Cardiac fibroblast (primary cell): ENCODE measurements at regions not wholly inside any gene's neighbourhood (a gene's known extent, or its start where the extent isn't known, plus 50 kb on each side); places are given as distances from the start of the nearest gene placed in this dataset.

Experiments
- DNase-seq, 2 donors: peaks; one replicate each; pipeline versions ENCODE4 v3.0.0 to v3.0.0-alpha.2; 2010; ENCODE audit warnings: low read depth in 2 of 2
- H3K4me3 ChIP-seq, 2 donors: replicated peaks in 1 of 2; 1 replicate in 1 of 2; 2 replicates in 1 of 2; pipeline ENCODE4 v1.5.1; 2011; ENCODE audit warnings: low read depth in 2 of 2, low read length in 2 of 2, mild to moderate bottlenecking in 2 of 2, moderate library complexity in 1 of 2
- TF ChIP-seq, protein P1 (sequence below): IDR thresholded peaks from one replicate; pipeline ENCODE4 v1.5.1; 2011; ENCODE audit warnings: low read depth, mild to moderate bottlenecking, low read length, inconsistent platforms

DNA sequence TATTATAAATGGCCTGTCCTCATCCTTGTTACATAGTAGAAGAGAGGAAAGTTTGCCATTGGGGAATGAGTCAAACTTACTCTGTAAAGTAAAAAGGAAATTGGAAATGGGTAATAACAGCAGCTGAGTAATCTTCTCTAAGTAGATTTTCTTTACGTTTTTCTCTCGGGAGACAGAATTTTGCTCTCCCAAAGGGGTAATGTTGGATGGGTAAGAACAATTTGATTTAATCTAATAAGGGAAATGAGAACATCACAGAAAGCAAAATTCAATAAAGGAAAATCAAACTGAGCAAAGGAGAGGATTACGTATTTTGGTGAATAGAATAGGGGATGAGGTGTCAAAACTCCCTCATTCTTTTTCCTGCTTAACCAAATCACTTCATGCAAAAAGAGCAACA lies 283.1 kb upstream of the FOXG1 start:
- no peak overlapping the region for H3K4me3 ChIP-seq
- DNase-seq = no peak
- TF ChIP-seq, protein P1, sequence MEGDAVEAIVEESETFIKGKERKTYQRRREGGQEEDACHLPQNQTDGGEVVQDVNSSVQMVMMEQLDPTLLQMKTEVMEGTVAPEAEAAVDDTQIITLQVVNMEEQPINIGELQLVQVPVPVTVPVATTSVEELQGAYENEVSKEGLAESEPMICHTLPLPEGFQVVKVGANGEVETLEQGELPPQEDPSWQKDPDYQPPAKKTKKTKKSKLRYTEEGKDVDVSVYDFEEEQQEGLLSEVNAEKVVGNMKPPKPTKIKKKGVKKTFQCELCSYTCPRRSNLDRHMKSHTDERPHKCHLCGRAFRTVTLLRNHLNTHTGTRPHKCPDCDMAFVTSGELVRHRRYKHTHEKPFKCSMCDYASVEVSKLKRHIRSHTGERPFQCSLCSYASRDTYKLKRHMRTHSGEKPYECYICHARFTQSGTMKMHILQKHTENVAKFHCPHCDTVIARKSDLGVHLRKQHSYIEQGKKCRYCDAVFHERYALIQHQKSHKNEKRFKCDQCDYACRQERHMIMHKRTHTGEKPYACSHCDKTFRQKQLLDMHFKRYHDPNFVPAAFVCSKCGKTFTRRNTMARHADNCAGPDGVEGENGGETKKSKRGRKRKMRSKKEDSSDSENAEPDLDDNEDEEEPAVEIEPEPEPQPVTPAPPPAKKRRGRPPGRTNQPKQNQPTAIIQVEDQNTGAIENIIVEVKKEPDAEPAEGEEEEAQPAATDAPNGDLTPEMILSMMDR = no peak

DNA sequence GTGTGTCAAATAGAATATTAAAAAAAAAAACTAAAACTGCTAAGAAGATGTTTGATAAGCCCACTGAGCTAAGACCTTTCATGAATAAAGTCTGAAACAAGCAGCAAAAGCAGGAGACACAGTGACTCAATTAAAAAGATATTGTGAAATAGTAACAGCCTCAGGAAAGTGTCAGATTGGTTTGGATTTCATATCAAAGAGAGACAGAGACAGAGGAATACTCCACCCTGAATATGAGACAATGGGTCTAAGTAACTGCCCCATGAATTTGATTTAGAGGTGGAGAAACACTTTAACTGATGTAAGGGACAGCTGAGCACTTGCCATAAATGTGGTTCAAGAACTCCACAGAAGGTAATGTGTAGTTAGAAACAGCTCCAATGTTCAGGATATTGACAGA lies 277.9 kb upstream of the FOXG1 start:
- H3K4me3 ChIP-seq = no peak overlapping the region
- TF ChIP-seq, protein P1 = no peak
- DNase-seq = no peak

DNA sequence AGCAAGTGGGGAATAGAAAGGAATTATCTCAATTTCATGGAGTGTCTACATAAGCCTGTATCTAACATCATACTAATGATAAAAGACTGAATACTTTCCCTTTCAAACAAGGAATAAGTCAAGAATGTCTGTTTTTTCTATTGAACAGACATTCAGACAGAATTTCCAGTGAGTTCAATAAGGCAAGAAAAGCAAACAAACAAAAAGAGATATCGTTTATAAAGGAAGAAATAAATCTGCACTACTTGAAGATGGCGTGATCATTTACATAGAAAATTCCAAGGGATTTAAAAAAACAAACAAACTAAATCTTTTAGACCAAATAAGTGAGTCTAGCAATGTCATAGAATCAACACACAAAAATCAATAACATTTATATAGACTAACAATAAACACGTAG lies 273.1 kb upstream of the FOXG1 start:
- DNase-seq = no peak
- H3K4me3 ChIP-seq = no peak overlapping the region
- TF ChIP-seq, protein P1 = no peak

DNA sequence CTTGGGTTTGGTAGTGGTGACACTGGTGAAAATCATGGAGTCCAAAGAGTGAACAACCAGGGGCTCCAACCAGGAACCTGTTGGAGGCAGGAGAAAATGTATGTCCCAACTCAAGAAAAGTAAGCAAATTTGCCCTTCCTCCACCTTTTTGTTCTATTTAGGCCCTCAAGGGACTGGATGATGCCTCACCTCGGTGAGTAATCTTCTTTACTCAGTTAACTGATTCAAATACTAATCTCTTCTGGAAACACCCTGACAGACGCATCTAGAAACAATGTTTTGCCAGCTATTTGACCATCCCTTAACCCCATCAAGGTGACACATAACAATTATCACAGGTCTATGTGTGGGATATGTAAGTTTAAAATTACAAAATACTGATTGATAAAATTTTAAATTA lies 272.4 kb upstream of the FOXG1 start:
- peak in 1 of 2 donors; percentile 54 for DNase-seq
- H3K4me3 ChIP-seq = no peak overlapping the region
- TF ChIP-seq, protein P1 = no peak

GRCh38 chr14:28496364-28496763 lies 270.2 kb upstream of the FOXG1 start:
- TF ChIP-seq, protein P1 = no peak
- no peak overlapping the region for H3K4me3 ChIP-seq
- no peak for DNase-seq

GRCh38 chr14:28502517-28502916 lies 264.1 kb upstream of the FOXG1 start:
- DNase-seq = no peak
- H3K4me3 ChIP-seq = no peak overlapping the region
- TF ChIP-seq, protein P1 = no peak

DNA sequence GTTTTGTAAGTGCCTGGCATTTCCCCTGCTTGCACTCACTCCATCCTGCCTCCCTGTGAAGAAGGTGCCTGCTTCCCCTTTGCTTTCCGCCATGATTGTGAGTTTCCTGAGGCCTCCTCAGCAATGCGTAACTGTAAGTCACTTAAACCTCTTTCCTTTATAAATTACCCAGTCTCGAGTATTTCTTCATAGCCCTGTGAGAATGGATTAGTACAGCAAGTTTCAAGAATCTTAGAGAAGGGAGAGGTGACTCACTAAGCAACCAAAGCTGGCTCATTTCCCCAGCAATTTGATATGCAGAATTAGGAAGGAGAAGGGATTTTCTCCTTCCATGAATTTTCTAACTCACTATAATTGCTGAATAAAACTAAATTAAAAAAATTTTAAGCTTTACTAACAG lies 251.0 kb upstream of the FOXG1 start:
- TF ChIP-seq, protein P1 = no peak
- peak; percentile 67 for DNase-seq

More for the DNA sequence above, 251.0 kb upstream of the FOXG1 start:
- no peak overlapping the region for H3K4me3 ChIP-seq
